ENCODE measurements at regions not wholly inside any gene's neighbourhood (a gene's known extent, or its start where the extent isn't known, plus 50 kb on each side); places are given as distances from the start of the nearest gene placed in this dataset.
"Not testable (repeated sequence)": the region's sequence is repeated elsewhere in the genome, so short reads cannot be mapped to it uniquely, and the experiment has no call there.

GRCh38 chr3:137116619-137117018 is 158.8 kb downstream of the IL20RB start:
- no peak for DNase-seq (ENCODE audit: low spot score)

GRCh38 chr3:137121704-137122314 is 164.0 kb downstream of the IL20RB start:
- DNase-seq (ENCODE audit: low spot score), result no peak

DNA sequence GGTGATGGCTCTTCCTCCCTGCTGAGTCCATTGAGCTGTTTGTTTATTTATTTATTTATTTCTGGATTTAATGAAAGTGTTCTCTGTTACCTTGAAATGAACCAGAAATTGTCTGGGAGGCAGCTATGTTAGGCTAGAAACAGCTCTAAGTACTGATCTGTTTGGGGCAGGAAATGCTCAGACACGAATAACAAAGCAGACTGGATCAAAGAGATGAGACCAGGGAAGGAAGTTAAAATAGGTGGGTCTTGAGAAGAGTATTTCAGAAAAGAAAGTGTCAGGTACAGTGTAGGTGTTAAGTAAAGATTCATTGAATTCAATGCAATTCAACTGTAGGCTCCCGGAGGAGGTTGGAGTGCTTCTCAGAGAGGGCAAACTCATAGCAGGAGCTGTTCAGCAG is 173.3 kb downstream of the IL20RB start:
- no peak for DNase-seq (ENCODE audit: low spot score)

DNA sequence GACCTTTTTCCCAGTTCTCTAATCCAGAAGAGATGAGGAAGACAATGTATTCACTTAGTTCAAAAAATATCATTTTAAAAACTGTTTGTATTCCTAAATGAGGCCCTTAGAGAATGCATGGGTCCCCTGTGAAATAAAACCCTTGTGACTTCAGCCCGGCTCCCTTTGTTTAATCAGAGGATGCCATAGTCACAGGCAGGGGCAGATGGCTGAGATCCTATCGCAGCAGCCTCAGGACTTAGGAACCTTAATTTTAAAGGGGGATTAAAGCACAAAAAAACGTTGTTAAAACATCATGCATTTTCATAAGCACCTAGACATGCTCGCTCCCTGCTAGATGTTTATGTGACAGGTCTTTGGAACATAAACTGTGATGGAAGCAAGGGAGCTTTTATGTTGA is 176.6 kb downstream of the IL20RB start:
- no peak for DNase-seq (ENCODE audit: low spot score)

- no peak for DNase-seq (ENCODE audit: low spot score)
Observed at GRCh38 chr3:137148406-137148805, 190.6 kb downstream of the IL20RB start.

DNA sequence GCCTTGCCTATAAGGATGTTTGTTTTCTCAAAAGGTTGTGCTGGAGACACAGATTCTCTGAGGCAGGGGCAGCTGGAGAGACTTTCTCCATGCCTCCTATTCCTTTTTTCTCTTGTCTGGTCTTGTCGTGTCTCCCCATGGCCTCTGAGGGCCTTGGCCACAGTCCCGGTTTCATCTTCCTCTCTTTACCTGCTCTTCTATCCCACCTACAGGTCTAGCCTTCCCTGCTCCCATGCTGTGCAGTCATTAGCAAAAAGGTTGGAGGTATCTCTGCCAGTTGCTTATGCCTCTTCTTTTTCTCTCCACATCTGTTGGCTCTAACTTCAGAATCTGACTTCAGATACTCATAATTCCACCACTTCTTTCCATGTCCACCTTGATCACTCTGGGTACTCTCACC is 191.1 kb downstream of the IL20RB start:
- DNase-seq (ENCODE audit: low spot score), result no peak

DNA sequence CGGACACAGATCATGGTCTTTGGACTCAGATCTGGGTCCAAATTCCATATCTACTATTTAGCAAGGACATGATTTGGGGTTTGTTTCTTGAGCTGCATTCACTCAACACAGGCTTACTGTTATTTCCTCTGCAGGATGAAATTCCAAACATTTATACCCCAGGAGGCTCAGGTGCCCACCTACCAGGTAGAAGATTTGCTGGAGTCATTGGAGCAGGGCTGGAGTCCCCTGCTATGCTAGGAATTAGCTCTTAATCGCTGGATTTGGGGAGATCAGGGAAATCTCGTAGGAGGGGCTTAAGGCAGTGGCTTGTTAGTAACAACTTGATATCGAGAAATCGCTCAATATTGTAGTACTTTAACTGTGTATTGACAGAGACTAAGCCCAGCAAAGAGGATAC is 193.0 kb downstream of the IL20RB start:
- DNase-seq (ENCODE audit: low spot score), result no peak

DNA sequence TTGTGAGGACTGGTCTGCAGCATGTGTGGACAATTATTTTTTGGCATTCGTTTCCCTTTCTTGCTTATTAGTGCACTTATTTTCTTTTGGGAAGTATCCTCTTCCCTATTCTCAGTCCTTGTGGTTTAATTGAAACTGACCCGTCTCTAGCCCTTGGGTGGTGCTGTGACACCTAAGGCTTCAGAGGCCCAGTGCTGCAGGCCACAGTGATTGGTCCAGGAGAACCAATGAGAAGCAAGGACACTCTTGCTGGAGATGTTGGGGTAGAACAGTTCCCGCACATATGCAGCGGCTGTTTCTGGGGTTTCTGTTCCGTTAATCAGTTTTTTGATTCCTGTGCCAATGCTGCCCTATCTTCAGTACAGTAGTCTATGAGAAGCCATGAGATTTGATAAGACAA is 195.3 kb downstream of the IL20RB start:
- DNase-seq (ENCODE audit: low spot score), result not testable (repeated sequence)

DNA sequence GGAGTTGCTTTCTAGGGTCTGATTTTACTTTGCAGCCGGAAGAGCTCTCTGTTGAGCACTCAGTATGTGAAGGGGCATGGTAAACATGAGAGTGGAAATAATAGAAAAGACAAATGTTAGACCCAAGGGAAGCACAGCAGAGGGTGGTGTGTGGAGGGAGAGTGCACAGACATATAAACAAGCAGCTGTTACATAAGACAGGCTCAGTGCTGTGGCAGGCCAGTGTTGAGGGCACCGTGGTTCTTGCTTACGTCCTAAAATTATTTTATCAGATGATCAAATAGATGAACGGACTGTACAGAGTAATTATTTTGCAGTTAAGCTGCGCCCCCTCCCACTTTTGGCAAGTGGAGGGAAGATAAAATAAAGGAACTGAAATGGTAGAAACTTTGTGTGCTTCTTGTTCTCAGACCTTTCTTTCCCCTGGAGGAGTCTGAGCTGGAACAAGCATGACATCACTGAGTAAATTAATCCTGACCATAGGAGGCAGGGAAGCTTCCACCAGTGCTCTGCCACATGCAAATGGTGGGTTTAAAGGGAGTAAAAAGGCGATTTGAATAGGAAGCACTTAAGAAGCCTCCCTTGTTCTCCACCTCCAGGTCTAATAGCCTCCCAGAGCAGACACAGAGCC is 205.6 kb downstream of the IL20RB start:
- DNase-seq (ENCODE audit: low spot score), result no peak

GRCh38 chr3:137163958-137164357 is 206.2 kb downstream of the IL20RB start:
- no peak for DNase-seq (ENCODE audit: low spot score)

- no peak for DNase-seq (ENCODE audit: low spot score)
Observed at GRCh38 chr3:137165117-137165806, 207.5 kb downstream of the IL20RB start.

GRCh38 chr3:137171834-137172603 is 214.2 kb downstream of the IL20RB start:
- no peak for DNase-seq (ENCODE audit: low spot score)

DNA sequence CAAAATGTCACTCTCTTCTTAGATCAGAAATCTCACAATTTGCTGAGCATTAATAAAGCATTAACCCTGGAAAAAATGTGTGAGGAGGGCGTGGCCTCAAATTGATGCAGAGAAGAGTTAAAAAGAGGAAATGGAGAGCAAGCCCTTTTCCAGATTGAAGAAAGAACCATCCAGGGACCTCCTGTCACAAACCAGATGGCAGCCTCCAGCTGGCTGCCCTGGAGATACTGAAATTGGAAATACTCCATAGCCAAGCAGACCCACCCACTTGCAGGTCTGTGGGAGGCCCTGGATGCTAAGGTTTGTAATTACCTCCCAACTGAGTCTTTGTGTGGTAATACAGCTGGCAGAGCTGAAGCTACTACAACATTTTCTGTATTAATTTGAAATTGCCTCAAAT is 214.9 kb downstream of the IL20RB start:
- no peak for DNase-seq (ENCODE audit: low spot score)

DNA sequence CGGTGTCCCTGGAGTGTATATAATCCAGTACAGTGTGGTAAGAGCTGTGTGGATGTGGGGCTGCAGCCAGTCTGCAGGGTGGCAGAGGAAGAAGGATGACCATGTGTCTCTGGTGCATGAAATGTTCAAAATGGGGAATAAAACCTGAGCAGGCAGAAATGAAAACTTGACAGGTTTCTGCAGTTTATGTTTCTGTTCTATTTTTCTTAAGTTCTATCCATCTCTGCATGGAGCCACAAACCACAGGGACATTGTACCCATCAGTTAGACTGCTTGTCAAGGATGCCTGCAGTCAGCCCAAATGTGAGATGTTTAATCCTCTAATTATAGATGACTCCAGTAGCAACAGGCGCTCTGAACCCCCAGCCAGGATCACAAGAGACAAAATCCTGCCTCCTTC is 216.7 kb downstream of the IL20RB start:
- no peak for DNase-seq (ENCODE audit: low spot score)

- no peak for DNase-seq (ENCODE audit: low spot score)
Observed at GRCh38 chr3:137180220-137180619, 222.4 kb downstream of the IL20RB start.

DNA sequence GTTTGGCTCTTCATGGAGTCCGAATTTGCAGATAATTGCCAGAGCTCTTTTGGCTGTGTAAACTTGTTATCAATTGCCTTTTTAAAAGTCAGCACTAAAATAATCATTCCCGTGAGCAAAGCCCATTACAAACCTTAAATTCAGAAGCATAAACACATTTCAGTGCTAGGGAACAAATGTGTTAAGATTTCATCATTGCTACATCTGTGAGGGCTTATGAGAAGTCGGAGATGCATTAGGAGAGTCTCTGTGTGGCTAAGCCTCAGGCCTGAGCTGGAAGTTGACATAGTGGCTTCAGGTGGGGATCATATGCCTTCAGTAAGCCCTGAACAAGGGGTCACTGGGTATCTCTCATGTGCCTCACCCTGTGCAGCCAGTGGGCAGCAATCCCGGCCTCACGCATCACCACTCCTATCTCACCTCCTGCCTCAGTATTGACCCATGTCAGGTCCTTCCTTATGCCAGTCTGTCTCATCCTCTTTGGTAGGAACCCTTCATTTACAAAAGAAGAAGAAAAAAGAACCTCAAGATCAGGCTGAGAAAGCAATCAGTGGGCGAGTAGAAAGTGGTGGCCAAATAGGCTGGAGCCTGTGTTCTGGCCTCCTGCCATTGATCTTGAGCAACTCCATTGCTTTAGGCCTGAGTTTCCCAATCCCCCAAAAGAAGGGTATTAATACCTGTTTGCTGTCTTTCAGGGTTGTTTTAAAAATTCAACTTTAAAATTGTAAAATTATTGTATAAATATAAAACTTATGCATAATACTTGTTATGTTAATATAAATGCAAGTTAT is 233.5 kb downstream of the IL20RB start:
- no peak for DNase-seq (ENCODE audit: low spot score)

- DNase-seq (ENCODE audit: low spot score), result no peak
Observed at GRCh38 chr3:137191951-137192350, 234.2 kb downstream of the IL20RB start.

GRCh38 chr3:137194301-137194700 is 236.5 kb downstream of the IL20RB start:
- no peak for DNase-seq (ENCODE audit: low spot score)

GRCh38 chr3:137198374-137198773 is 240.6 kb downstream of the IL20RB start:
- DNase-seq (ENCODE audit: low spot score), result not testable (repeated sequence)

- no peak for DNase-seq (ENCODE audit: low spot score)
Observed at GRCh38 chr3:137199678-137200077, 241.9 kb downstream of the IL20RB start.

DNA sequence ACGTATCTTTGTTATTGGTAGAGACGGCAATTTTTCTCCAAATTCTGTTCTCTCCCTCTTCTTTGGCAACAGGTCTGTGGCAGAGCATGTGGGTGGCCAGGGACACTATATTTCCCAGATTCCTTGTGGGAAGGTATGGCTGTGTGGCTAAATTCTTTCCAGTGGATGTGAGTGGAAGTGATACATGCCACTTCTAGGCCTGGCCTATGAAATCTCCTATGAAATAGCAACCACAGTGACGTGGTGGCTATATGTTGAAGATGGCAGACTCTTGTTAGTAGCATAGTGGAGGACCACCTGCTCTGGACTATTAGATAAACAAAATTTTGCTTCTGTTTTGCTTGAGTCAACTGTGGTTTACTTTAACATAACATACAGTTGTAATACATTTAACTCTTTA is 243.3 kb downstream of the IL20RB start:
- no peak for DNase-seq (ENCODE audit: low spot score)

DNA sequence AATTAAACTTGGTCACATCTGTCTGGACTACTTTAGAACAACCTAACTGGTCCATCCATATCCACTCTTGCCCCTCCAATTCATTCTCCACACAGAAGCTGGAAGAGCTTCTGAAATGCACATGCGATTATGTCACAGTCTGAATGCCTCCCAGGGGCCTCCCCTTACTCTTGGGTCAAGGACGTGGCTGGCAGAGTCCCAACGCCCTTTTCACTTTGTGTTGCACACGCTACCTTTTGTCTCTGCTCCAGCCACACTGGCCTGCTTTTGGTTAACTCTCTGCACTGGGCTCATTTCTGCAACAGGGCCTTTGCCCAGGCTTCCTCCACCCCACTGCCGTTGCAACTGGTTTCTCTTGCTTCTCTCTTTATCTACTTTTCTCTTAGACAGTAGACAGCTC is 245.2 kb downstream of the IL20RB start:
- DNase-seq (ENCODE audit: low spot score), result no peak
